ENCODE measurements at regions not wholly inside any gene's neighbourhood (a gene's known extent, or its start where the extent isn't known, plus 50 kb on each side); places are given as distances from the start of the nearest gene placed in this dataset.
A peak's percentile ranks its signal among the peaks of the same experiment; 100 is the strongest.

- no peak overlapping the region for H3K27ac ChIP-seq (ENCODE audit: low read length)
- no peaks in the 10 kb centered on the region for H3K9me3 ChIP-seq (ENCODE audit: control insufficient read depth in 1 of 2, low read length in 2 of 2)
- H3K4me1 ChIP-seq (ENCODE audit: control insufficient read depth in 1 of 2, insufficient read depth in 2 of 2, low read length in 2 of 2) = no peaks in the 10 kb centered on the region
- H3K4me3 ChIP-seq (ENCODE audit: low read depth in 1 of 2, low read length in 2 of 2) = no peak overlapping the region
- no peaks in the 10 kb centered on the region for H3K27me3 ChIP-seq (ENCODE audit: low read depth, low read length)
- H3K36me3 ChIP-seq (ENCODE audit: control insufficient read depth in 1 of 2, insufficient read depth in 2 of 2, low read length in 2 of 2) = no peaks in the 10 kb centered on the region
These were observed 91.0 kb upstream of the BCOR start for GRCh38 chrX:40188573-40189417.

DNA sequence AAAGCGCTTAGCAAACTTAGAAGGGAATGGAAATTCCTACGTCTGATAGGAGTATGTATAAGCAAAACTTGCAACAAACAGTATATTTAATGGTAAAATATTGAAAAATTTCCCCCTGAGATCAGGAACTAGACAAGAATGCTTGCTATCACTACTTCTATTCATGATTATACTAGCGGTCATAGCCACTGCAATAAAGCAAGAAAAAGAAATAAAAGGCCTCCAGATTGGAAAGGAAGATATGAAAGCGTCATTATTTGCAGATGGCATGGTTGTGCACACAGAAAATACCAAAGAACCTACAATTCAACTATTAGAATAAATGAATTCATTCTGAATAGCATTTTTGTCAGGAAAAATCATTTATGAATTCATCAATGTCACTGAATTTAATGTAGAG, 87.2 kb upstream of the BCOR start:
- H3K27me3 ChIP-seq (ENCODE audit: low read depth, low read length) = no peaks in the 10 kb centered on the region
- no peaks in the 10 kb centered on the region for H3K9me3 ChIP-seq (ENCODE audit: control insufficient read depth in 1 of 2, low read length in 2 of 2)
- H3K4me1 ChIP-seq (ENCODE audit: control insufficient read depth in 1 of 2, insufficient read depth in 2 of 2, low read length in 2 of 2) = no peaks in the 10 kb centered on the region
- H3K36me3 ChIP-seq (ENCODE audit: control insufficient read depth in 1 of 2, insufficient read depth in 2 of 2, low read length in 2 of 2) = no peaks in the 10 kb centered on the region
- no peak overlapping the region for H3K27ac ChIP-seq (ENCODE audit: low read length)
- H3K4me3 ChIP-seq (ENCODE audit: low read depth in 1 of 2, low read length in 2 of 2) = no peak overlapping the region

- no peaks in the 10 kb centered on the region for H3K4me1 ChIP-seq (ENCODE audit: control insufficient read depth in 1 of 2, insufficient read depth in 2 of 2, low read length in 2 of 2)
- H3K27ac ChIP-seq (ENCODE audit: low read length) = no peak overlapping the region
- H3K4me3 ChIP-seq (ENCODE audit: low read depth in 1 of 2, low read length in 2 of 2) = no peak overlapping the region
- no peaks in the 10 kb centered on the region for H3K36me3 ChIP-seq (ENCODE audit: control insufficient read depth in 1 of 2, insufficient read depth in 2 of 2, low read length in 2 of 2)
- no peaks in the 10 kb centered on the region for H3K9me3 ChIP-seq (ENCODE audit: control insufficient read depth in 1 of 2, low read length in 2 of 2)
- H3K27me3 ChIP-seq (ENCODE audit: low read depth, low read length) = no peaks in the 10 kb centered on the region
These were observed 84.9 kb upstream of the BCOR start for GRCh38 chrX:40182615-40183014.

- no peaks in the 10 kb centered on the region for H3K4me1 ChIP-seq (ENCODE audit: control insufficient read depth in 1 of 2, insufficient read depth in 2 of 2, low read length in 2 of 2)
- H3K27ac ChIP-seq (ENCODE audit: low read length) = no peak overlapping the region
- no peak overlapping the region for H3K4me3 ChIP-seq (ENCODE audit: low read depth in 1 of 2, low read length in 2 of 2)
- no peaks in the 10 kb centered on the region for H3K9me3 ChIP-seq (ENCODE audit: control insufficient read depth in 1 of 2, low read length in 2 of 2)
- H3K27me3 ChIP-seq (ENCODE audit: low read depth, low read length) = no peaks in the 10 kb centered on the region
- H3K36me3 ChIP-seq (ENCODE audit: control insufficient read depth in 1 of 2, insufficient read depth in 2 of 2, low read length in 2 of 2) = no peaks in the 10 kb centered on the region
These were observed 84.3 kb upstream of the BCOR start for GRCh38 chrX:40182095-40182494.

DNA sequence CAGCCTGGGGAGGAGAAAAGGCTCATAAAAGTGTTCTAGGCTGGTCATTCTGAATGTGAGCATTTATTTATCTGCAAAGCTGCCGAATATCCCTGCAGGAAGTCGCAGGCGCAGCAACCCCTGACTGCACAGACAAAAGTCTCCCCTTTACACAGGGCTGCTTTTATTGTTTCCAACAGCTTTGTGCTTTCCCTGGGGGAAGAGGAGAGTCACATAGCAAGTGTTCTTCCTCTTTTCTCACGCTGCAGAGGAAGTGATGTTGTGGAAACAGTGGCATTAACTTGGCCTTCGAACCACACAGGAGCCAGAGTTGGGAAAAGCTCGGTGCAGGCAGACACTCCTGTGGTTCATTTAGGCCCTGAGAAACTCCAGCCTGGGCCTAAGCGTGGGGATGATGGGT, 81.5 kb upstream of the BCOR start:
- Histone ChIP-seq H3K27ac (ENCODE audit: low read length) (no peak overlapping the region), H3K36me3 (ENCODE audit: control insufficient read depth in 1 of 2, insufficient read depth in 2 of 2, low read length in 2 of 2) (no peaks in the 10 kb centered on the region), H3K4me1 (ENCODE audit: control insufficient read depth in 1 of 2, insufficient read depth in 2 of 2, low read length in 2 of 2) (no peaks in the 10 kb centered on the region), H3K27me3 (ENCODE audit: low read depth, low read length) (no peaks in the 10 kb centered on the region), H3K4me3 (ENCODE audit: low read depth in 1 of 2, low read length in 2 of 2) (no peak overlapping the region), H3K9me3 (ENCODE audit: control insufficient read depth in 1 of 2, low read length in 2 of 2) (no peaks in the 10 kb centered on the region)

GRCh38 chrX:40177942-40178715, 80.4 kb upstream of the BCOR start:
- Histone ChIP-seq H3K4me3 (ENCODE audit: low read depth in 1 of 2, low read length in 2 of 2) (no peak overlapping the region), H3K36me3 (ENCODE audit: control insufficient read depth in 1 of 2, insufficient read depth in 2 of 2, low read length in 2 of 2) (no peaks in the 10 kb centered on the region), H3K9me3 (ENCODE audit: control insufficient read depth in 1 of 2, low read length in 2 of 2) (no peaks in the 10 kb centered on the region), H3K27ac (ENCODE audit: low read length) (peak overlapping the region; percentile 67), H3K27me3 (ENCODE audit: low read depth, low read length) (no peaks in the 10 kb centered on the region), H3K4me1 (ENCODE audit: control insufficient read depth in 1 of 2, insufficient read depth in 2 of 2, low read length in 2 of 2) (peaks cover 6 to 9% of the 10 kb centered on the region in 2 donors)

GRCh38 chrX:40177489-40177888, 79.7 kb upstream of the BCOR start:
- Histone ChIP-seq H3K36me3 (ENCODE audit: control insufficient read depth in 1 of 2, insufficient read depth in 2 of 2, low read length in 2 of 2) (no peaks in the 10 kb centered on the region), H3K27me3 (ENCODE audit: low read depth, low read length) (no peaks in the 10 kb centered on the region), H3K27ac (ENCODE audit: low read length) (peak overlapping the region; percentile 67), H3K9me3 (ENCODE audit: control insufficient read depth in 1 of 2, low read length in 2 of 2) (no peaks in the 10 kb centered on the region), H3K4me3 (ENCODE audit: low read depth in 1 of 2, low read length in 2 of 2) (peak overlapping the region; percentile 24 to 39), H3K4me1 (ENCODE audit: control insufficient read depth in 1 of 2, insufficient read depth in 2 of 2, low read length in 2 of 2) (peaks cover 8 to 15% of the 10 kb centered on the region in 2 donors)

DNA sequence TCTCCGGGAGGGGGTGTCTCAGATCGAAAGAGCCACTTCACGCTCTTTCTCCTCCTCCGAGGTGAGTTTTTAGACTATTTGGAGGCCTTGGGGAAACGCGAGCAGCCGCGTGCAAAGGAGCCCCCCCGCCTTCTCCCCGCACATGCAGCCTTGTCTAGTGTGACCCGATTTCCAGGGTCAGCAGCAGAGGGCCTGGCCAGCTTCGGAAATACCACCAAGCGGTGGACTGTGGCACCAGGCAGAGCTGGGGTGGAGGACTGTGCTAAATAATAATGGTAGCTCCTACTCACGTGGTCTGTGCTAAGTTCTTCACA, 79.3 kb upstream of the BCOR start:
- H3K9me3 ChIP-seq (ENCODE audit: control insufficient read depth in 1 of 2, low read length in 2 of 2) = no peaks in the 10 kb centered on the region
- peak overlapping the region; percentile 67 for H3K27ac ChIP-seq (ENCODE audit: low read length)
- H3K4me1 ChIP-seq (ENCODE audit: control insufficient read depth in 1 of 2, insufficient read depth in 2 of 2, low read length in 2 of 2) = peaks cover 8 to 15% of the 10 kb centered on the region in 2 donors
- peak overlapping the region; percentile 24 to 39 for H3K4me3 ChIP-seq (ENCODE audit: low read depth in 1 of 2, low read length in 2 of 2)
- H3K36me3 ChIP-seq (ENCODE audit: control insufficient read depth in 1 of 2, insufficient read depth in 2 of 2, low read length in 2 of 2) = no peaks in the 10 kb centered on the region
- no peaks in the 10 kb centered on the region for H3K27me3 ChIP-seq (ENCODE audit: low read depth, low read length)

GRCh38 chrX:40176351-40177116, 78.8 kb upstream of the BCOR start:
- Histone ChIP-seq H3K27me3 (ENCODE audit: low read depth, low read length) (no peaks in the 10 kb centered on the region), H3K36me3 (ENCODE audit: control insufficient read depth in 1 of 2, insufficient read depth in 2 of 2, low read length in 2 of 2) (no peaks in the 10 kb centered on the region), H3K27ac (ENCODE audit: low read length) (peak overlapping the region; percentile 83), H3K4me3 (ENCODE audit: low read depth in 1 of 2, low read length in 2 of 2) (peak overlapping the region; percentile 59 to 60), H3K4me1 (ENCODE audit: control insufficient read depth in 1 of 2, insufficient read depth in 2 of 2, low read length in 2 of 2) (peaks cover 8 to 15% of the 10 kb centered on the region in 2 donors), H3K9me3 (ENCODE audit: control insufficient read depth in 1 of 2, low read length in 2 of 2) (no peaks in the 10 kb centered on the region)

DNA sequence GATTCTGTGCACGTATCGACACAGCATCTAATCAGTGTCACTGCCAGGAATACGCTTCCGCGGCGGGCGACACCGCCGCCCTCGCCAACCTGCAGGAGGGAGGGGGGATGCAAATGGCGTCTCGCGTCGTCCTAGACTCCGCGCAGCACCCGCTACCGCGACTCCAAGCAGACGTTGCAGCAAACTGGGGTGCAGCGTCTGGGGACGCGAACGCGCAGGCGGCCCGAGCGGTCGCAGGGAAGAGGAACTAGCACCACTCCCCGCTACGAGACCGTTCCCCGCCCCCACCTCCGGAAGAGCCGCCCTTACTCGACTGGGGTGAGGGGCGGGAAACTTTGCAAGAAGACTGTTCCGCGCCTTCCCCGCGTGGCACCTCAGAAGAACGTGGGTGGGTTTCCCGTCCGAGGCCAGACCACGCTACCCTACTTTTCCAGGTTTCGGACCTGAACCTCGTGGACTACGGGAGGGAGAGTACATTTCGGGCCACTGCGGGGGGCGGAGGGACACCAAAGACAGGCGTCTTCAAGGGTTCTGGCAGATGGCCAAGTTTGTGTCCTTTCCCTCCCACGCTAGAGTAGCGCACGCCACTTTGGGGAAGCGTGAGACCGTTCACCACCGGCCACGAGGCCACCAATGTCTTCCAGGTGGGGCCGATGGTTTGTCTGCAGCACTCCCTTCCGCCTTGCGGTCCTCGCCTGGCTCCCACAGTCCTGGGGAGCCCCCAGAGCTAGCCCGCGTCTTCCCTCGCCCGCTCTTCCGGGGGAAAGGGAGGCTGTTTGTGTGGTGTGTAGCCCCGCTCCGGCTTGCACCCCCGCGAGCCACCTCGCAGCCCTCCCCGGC, 78.0 kb upstream of the BCOR start:
- Histone ChIP-seq H3K27ac (ENCODE audit: low read length) (peak overlapping the region; percentile 83), H3K4me3 (ENCODE audit: low read depth in 1 of 2, low read length in 2 of 2) (peak overlapping the region; percentile 59 to 60), H3K36me3 (ENCODE audit: control insufficient read depth in 1 of 2, insufficient read depth in 2 of 2, low read length in 2 of 2) (no peaks in the 10 kb centered on the region), H3K9me3 (ENCODE audit: control insufficient read depth in 1 of 2, low read length in 2 of 2) (no peaks in the 10 kb centered on the region), H3K4me1 (ENCODE audit: control insufficient read depth in 1 of 2, insufficient read depth in 2 of 2, low read length in 2 of 2) (peaks cover 8 to 15% of the 10 kb centered on the region in 2 donors), H3K27me3 (ENCODE audit: low read depth, low read length) (no peaks in the 10 kb centered on the region)

Data from muscle layer of duodenum (tissue), 2 donors.